CD4-positive, alpha-beta T cell treated with Interleukin-12 subunit alpha and Interleukin-12 subunit beta, for 1 hour (primary cell): ENCODE measurements at regions not wholly inside any gene's neighbourhood (a gene's known extent, or its start where the extent isn't known, plus 50 kb on each side); places are given as distances from the start of the nearest gene placed in this dataset.

ENCODE experiments used
- DNase-seq: peaks from one replicate; pipeline ENCODE4 v3.0.0-alpha.2; 2020

DNA sequence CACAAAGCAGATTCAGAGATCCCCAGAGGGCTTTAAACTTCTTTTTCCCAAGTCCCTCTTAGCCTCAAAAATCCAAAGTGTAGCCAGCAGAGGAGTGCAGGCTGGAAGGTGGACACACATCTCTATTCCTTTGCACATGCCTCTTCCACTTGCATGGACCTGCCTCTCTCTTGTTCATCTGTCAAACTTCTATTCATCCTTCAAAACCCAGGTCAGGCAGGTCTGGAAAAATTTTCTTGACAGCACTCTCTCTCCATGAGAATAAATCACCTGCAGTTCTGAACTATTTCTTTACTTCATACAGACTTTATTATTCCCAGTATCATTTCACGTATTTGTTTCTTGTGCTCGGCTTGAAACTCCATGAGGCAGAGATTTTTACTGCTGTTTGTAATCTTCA lies 127.5 kb downstream of the SS18 start:
- no peak for DNase-seq

DNA sequence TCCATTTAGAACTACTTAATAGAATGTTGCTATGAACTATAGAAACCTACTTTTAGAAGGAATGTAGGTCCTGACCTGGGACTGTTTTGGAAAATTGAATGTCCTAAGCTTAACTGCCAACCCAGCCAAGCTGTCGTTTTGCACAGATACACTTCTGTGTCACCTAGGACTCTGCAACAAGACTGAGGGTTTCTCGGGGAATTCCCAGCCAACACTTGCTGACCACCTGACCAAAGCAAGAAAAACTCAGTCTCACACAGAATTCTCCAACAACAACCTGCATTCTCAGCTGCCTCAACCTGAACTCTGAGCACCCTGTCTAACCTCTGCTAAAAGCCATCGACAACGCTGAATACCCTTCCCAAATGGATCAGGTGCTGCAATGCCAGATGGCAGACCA lies 128.2 kb downstream of the SS18 start:
- no peak for DNase-seq

DNA sequence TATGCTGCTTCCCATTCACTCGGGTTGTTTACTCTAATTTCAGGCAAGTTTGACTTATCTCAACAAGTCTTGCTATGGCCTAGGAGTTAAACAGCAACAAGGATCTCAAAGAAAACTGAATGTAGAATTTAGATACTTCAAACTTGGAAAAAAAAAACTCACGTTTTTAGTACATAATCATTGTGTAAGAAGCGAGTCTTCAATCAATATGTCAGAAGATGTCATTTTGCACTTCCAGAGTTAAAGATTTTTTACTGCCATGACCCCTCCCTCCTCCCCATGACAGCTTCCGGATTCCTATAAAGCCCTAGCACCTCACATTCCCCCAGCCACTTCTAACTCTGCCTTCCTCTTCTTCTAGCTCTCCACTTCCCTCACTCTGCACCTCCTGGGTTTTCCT lies 133.4 kb downstream of the SS18 start:
- DNase-seq: no peak

DNA sequence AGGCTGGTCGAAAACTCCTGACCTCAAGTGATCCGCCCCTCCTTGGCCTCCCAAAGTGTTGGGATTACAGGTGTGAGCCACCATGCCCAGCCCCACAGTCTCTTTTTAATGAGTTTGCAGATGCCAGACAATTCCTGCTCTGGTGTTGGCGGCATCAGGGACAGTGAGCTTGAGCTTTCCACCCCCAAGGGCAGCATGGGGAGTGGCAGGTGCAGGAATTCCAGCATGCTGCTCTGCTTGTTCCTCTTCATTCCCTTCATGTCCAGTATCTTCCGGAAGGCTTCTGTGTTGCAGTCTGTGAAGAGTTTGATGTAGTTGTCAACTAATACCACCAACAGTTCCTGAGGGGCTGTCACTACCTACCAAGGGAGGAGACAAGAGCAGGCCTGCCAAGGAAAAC lies 137.3 kb downstream of the SS18 start:
- no peak for DNase-seq

DNA sequence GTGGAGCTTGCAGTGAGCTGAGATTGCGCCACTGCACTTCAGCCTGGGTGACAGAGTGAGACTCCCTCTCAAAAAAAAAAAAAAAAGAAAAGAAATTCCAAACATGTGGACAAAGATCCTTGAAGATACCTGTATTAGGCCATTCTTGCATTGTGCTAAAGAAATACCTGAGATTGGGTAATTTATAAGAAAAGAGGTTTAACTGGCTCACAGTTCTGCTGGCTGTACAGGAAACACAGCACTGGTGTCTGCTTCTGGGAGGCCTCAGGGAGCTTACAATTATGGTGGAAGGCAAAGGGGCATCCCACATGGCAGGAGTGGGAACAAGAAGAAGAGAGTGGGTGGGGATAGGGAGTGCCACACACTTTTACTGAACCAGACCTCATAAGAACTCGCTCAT lies 140.1 kb downstream of the SS18 start:
- no peak for DNase-seq

DNA sequence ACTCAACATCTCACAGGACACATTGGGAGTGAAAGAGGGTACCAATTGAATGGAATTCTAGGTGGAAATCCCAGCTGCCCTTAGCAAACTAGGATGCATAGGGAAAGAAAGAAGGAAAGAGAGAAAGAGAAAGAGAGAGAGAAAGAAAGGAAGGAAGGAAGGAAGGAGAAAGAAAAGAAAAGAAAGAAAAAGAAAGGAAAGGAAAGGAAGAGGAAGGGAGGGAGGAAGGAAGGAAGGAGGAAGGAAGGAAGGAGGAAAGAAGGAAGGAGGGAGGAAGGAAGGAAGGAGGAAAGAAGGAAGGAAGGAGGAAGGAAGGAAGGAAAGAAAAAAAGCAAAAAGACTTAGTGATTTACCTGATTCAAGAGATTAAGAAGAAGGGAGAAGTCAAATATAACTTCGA lies 143.9 kb downstream of the SS18 start:
- no peak for DNase-seq

DNA sequence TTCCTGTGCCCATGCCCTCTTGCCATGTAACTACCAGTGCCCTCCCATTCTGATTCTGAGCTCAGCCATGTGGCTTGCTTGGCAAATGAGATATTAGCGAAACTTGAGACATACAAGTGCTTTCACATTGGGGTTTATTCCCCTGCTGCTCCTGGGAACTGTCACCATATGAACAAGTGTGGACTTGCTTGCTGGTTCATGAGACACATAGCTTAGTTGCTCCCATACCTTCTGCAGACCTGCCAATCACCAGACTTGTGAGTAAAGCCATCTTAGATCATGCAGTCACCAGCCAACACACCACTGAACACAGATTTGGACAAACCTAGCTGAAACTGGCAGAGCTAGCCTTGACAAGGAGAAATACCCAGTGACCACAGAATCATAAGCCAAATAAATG lies 155.1 kb downstream of the SS18 start:
- DNase-seq: no peak

DNA sequence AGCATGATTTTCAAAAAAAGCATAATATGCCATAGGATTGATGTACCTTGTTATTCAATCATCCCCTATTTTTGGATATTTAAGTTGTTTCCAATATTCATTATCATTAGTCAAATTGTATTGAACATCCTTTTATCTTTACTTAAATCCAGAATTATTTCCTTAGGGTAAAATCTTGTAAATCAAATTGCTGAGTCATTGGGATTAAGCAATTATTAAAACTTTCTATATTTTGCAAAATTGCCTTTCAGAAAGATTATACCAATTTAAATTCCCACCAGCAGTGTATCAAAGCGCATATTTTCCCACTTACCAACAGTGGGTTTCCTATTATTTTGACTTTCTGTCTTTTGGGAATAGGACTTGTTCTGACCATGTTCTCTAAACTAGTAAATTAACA lies 159.3 kb downstream of the SS18 start:
- no peak for DNase-seq

DNA sequence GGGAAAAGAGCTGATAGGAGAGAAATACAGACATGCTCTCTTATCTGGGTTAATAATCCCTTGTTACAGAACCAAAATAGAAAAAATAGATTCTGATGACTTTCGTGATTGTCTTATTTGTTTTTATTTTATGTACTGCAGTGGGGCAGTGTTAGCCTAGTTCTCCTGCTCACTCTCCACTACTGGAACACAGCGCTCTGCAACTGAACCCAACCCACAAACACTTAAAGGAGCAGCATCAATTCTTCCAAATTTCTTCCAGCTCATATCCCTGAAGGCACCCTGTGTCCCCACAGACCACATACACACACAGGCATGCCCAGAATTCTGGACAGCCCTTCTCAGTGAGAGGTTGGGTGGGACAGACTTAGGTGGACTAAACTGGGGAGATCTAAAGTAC lies 160.6 kb downstream of the SS18 start:
- DNase-seq: no peak

DNA sequence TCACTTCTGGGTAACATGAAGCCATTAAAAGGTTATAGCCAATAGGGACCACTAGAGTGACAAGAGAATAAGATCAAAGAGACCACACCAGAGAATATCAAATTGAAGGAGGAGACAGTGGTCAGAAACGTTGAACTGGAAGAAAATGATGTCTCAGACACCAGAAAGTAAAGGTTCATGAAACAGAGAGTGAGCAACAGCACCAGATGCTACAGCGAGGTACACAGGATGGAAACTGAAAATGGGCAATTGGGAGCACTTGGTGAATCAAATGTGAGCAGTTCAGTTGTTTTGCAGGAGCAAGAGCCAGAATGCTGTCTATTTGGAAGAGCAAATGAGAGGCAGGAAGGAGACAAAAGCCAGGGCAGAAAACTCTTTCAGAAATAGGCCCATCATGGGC lies 162.6 kb downstream of the SS18 start:
- DNase-seq: no peak

DNA sequence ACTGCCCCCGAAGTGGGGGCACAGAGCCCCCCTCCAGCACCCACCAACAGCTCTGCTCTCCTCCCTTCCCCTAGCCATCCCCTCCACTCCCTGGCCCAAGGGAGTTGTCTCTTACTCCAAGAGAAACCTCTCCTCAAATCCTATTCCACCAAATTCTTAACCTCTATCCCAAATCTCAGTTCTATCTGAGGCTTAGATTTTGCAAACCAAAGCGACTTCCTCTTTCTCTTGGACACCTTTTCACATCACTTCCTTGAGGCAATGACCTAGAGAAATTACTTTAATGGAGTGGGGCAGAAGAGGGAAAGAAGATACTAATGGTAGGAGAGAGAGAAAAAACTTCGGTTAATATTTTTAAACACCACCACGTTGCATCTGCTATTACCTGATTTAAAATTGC lies 167.2 kb downstream of the SS18 start:
- no peak for DNase-seq

DNA sequence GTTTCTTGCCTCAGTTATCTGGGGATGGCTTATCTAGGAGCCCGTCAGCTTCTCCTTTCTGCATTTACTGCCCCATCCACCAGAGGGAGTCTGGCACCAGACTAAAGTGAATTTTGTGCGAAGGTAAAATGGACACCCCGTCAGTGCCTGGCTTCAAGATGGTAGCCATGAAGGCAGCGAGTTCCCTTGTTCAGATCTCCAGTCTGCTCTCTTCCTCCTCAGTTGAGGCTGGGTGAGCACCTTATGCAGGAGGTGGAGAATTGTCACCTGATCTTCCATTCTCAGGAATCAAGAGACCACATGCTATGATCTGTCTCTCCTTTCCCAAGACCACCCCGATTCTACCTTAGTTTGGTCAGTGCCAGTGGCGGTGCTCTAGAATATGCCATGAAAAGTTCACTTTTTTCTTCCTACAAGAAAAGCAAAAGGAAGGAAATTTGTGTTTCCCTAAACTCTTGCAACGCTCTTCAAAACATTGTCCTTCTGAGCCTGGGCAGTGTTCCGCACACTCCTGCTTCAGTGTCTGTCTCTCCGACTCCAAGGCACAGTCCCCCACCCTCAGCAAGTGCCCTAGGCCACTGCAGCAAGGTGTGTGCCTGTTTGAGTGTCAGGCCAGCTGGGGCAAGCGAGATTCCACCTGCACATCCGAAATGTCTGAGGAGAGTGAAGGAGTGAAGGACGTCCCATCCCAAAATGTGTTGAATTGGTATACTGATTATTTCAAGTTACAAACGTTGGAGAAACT lies 168.6 kb downstream of the SS18 start:
- peak; percentile 45 for DNase-seq

DNA sequence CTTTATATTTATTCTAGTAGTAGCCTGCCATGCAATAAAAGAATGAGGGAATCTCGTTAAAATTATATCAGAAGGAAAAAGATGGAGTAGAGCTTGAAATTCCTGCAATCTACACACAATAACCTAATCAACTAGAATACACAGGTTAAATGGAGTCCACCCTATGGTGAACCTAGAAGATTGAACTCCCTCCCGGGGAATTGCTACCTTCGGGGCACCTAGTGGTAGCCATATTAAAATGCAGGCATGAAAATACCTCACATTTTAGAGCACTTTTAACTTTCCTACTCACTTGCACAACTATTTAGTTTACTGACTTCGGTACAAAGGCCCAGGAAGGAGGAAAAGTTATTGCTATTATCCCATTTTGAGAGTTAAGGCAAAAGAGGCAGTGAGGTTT lies 174.5 kb downstream of the SS18 start:
- DNase-seq: no peak

DNA sequence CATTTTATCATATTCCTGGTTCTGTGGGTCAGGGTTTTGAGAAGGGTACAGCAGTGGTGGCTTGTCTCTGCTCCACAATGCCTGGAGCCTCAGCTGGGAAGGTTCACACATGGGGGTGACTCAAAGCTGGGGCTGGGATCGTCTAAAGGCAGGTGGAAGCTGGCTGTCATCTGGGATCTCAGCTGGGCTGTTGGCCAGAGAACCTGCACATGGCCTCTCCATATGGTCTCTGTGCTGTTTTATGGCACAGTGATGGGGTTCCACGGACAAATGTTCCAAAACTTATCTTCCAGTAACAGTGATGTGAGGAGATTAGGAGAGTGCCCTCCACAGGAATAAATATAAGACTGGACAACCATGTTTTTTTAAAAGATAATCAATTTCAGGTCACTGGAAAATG lies 191.4 kb downstream of the SS18 start:
- DNase-seq: no peak

DNA sequence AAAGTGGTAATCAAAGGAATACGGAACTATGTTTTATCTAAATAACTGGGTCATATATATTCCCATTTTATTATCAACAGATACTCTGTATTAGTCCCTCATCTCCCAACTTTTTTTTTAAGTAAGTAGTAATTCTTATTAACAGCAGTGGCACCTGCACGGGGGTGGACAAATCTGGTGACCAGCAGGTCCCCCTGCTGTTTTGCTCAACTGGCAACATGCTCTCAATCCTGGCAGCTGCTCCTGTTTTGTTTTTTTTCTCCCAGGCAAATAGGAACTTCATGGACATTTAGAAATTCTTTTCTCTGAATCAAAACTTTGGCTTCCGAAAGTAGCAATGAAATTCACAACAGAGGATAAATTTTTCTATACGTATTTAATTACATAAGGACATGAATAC lies 193.5 kb downstream of the SS18 start:
- no peak for DNase-seq

DNA sequence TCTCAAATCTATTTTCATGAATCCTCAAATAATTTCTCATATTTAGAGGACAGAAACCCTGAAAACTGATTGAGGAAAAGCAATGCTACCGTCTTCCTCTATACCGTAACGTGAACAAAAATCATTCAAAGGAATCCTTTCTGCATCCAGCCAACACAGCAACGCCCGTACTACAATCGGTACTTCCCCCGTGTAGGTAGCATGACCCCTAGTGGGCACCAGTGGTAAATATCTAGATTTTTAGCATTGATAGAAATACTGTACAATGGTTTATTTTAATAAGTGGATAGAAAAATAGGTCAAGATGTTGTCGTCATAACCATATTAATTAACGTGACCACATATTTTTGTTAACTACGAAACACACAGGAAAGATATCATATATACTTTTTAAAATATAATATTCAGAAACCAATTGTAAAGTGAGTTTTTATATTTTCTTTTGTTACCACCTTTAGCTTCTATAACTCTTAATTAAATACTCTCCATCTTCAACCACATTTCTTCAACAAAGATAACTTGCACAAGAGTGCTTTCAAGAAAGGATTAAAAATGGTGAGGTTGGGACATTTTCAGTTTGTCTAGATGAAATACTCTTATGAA lies 194.1 kb downstream of the SS18 start:
- DNase-seq: peak; percentile 30

DNA sequence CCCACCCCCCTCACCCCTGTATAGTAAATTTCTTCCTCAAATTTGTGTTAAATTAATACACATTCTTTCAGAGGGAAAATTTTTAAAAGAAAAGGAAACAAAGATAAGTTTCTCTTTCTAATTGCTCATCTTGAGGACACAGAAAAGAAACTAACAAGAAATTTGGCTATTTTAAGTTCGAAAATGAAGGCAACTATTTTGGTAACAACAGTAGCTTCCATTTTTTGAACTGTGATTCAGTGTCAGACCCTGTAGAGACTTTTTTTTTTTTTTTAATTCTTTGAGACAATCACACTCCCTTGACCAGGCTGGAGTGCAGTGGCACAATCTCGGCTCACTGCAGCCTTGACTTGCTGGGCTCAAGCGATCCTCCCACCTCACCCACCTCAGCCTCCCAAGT lies 194.9 kb downstream of the SS18 start:
- no peak for DNase-seq

DNA sequence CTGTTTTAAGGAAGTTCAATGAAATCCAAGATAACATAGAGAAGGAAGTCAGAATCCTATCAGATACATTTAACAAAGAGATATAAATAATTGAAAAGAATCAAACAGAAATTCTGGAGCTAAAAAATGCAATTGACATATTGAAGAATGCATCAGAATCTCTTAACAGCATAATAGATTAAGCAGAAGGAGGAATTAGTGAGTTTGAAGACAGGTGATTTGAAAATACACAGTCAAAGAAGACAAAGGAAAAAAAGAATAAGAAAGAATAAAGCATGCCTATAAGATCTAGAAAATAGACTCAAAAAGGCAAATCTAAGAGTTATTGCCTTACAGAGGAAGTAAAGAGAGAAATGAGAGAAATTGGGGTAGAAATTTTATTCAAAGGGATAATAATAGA lies 204.1 kb downstream of the SS18 start:
- DNase-seq: no peak

DNA sequence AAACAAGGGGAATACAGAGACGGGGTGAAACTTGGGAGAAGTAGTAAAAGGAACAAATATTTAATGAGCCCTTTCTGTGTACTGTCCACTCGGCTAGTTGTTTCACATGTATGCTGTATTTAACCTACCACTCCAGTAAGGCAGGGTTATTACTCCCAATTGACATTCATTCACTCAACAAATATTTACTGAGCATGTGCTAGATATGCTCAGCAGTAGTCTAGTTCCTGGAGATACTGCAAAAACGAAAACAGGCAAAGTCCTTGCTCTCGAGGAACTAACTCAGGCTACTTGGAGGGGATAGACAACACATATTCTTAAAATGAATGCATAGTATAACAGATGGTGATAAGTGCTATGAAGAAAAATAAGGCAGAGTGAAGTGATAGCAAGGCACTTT lies 207.3 kb downstream of the SS18 start:
- DNase-seq: no peak

DNA sequence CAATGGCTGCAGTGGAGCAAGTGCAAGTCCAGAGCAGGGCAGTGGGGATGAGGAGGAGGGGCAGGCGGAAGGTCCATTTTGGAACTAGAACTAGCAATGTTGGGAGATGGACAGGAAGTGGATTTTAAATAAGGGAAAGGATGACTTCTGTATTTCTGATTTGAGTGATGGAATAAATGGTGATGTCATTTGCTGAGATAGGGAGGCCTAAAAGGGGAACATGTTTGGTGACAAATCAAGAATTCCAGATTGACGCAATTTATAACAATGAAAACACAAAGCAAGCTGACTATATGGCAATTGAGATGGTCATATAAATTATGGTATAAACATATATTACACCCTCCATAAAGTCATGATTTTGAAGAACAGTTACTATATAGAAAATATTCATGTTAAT lies 209.3 kb downstream of the SS18 start:
- DNase-seq: no peak

DNA sequence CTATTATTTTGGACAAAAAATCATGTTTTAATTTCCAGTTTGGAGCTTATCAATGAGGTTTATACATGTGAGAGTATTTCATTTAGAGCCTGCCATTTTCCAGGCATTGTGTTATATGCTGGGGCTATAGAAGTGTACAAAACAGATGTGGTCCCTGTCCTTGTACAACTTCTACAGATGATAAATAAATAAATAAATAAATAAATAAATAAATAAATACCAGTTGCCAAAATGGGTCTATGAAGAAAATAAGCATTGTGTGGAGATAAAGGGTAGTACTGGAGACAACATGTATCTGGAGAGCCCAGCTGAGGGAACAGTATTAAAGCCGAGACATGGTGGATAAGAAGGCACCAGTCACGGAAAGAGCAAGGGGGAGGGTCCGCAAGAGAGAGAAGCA lies 210.0 kb downstream of the SS18 start:
- no peak for DNase-seq

DNA sequence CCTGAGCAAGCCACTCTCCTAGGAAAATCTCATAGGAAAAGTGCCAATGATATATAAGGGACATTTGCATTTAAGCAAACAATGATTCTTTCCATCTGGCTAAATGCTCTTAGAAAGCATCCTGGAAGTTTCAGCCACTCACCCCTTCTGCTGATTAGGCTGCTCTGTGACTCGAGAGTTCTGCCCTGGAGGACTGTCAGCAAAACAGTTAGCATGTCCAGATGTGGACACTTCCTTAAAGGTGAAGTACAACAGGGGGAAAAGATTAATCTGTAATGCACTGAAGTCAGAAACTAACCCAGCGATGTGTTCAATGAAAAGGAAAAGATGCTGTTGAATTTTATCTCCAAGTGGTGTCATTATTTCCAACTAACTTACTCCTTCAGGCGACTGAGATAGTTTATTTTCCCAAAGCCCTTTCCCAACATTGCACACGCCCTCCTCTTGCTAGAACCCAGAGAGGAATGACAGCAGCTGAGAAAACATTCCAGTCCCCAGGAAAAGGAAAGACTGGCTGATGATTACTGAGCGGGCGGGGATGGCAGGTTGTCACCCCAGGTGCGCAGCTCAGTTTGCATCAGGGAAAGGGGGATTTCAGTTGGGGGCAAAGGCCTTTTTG lies 214.0 kb downstream of the SS18 start:
- DNase-seq: no peak

DNA sequence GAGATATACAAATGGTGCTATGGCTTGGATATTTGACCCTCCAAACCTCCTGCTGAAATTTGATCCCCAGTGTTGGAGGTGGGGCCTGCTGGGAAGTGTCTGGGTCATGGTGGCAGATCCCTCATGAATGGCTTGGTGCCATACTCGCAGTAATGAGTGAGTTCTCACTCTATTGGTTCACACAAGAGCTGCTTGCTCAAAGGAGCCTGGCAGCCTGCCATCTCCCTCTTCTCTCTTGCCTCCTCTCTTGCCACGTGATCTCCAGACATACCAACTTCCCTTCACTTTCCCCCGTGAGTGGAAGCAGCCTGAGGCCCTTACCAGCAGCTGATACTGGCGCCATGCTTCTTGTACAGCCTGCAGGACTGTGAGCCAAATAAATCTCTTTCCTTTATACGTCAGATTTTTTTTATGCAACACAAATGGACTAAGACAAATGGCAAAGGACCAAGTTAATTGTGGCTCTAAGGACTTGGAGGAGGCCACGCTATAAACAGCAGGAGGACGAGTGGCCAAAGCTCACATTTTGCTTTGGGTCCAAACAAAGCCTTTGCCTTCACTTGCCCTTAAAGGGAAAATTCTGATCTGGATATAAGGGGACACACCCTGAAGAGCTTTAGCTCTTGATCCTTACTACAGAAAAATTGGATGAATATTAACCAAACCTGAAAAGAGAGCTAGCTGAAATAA lies 214.7 kb downstream of the SS18 start:
- no peak for DNase-seq

DNA sequence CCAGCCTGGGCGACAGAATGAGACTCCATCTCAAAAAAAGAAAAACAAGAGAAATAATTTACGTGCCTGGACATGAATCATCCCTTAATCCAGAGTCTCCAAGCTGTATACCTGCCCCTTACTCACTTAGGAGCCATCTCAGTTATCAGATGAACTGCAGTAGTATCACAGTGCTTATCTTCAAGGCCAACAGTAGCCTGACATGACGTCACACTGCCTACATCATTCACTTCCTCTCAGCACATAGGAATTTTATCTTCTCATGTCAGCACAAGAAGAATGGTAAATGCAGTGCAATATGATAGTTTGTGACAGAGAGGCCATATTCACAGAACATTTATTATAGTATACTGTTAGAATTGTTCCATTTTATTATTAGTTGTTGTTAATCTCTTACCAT lies 216.6 kb downstream of the SS18 start:
- DNase-seq: no peak
